ENCODE measurements at regions not wholly inside any gene's neighbourhood (a gene's known extent, or its start where the extent isn't known, plus 50 kb on each side); places are given as distances from the start of the nearest gene placed in this dataset.

- no peak for ATAC-seq (ENCODE audit: low read depth)
- TF ChIP-seq CTCF (IDR thresholded peaks at IDR 0.05; ENCODE audit: poor library complexity, severe bottlenecking): no peak
- no peaks in the 10 kb centered on the region for H3K36me3 ChIP-seq (ENCODE audit: low read depth)
- no peak overlapping the region for H3K27ac ChIP-seq (ENCODE audit: poor library complexity, severe bottlenecking)
- H3K9me3 ChIP-seq (ENCODE audit: severe bottlenecking): no peaks in the 10 kb centered on the region
- peaks cover 3% of the 10 kb centered on the region for H3K4me1 ChIP-seq (ENCODE audit: insufficient read depth, poor library complexity, severe bottlenecking)
- no peak overlapping the region for H3K4me3 ChIP-seq (ENCODE audit: severe bottlenecking)
- no peaks in the 10 kb centered on the region for H3K27me3 ChIP-seq (ENCODE audit: insufficient read depth, poor library complexity, severe bottlenecking)
- no peak for DNase-seq (ENCODE audit: low spot score)
Observed at GRCh38 chr10:33485276-33485675, 150.8 kb upstream of the NRP1 start.

DNA sequence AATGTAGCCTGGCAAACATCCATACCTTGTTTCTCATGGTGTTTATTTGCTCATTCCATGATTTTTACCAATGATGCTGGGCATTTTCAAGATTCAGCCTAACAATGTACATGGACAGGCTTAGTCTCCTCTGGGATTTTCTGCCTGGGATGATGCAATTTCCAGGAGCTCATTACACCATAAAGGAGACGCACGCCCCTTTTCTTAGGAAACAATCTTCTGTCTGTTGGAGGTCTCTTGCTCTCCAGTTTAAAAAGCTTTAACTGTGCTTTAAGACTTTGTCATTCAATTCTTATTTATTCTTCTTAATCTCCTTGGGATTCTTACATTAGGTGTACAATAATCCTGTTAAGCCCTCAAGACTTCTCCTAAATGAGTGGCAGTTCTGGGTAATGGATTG, 150.3 kb upstream of the NRP1 start:
- TF ChIP-seq CTCF (IDR thresholded peaks at IDR 0.05; ENCODE audit: poor library complexity, severe bottlenecking): no peak
- Histone ChIP-seq H3K27me3 (ENCODE audit: insufficient read depth, poor library complexity, severe bottlenecking) (no peaks in the 10 kb centered on the region), H3K36me3 (ENCODE audit: low read depth) (no peaks in the 10 kb centered on the region), H3K4me1 (ENCODE audit: insufficient read depth, poor library complexity, severe bottlenecking) (peaks cover 3% of the 10 kb centered on the region), H3K4me3 (ENCODE audit: severe bottlenecking) (no peak overlapping the region), H3K9me3 (ENCODE audit: severe bottlenecking) (no peaks in the 10 kb centered on the region), H3K27ac (ENCODE audit: poor library complexity, severe bottlenecking) (no peak overlapping the region)
- ATAC-seq (ENCODE audit: low read depth): no peak
- DNase-seq (ENCODE audit: low spot score): no peak

DNA sequence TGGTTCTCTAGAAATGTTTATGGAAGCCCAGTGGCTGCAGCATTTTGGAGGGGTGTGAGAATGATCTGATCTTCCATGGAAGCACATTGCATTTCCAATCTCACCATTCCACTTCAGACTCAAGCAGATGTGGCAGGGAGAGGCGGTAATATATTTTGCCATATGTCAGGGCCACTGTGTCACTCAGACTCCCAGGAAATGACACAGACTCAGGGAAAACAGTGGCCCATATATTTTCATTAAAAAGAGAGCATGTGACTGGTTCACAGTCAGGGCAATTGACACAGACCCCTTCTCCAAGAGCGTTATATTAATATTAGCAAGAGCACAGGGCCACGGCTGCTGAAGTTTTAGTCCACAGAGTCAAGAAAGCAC, 149.3 kb upstream of the NRP1 start:
- TF ChIP-seq CTCF (IDR thresholded peaks at IDR 0.05; ENCODE audit: poor library complexity, severe bottlenecking): no peak

GRCh38 chr10:33483124-33483815, 148.8 kb upstream of the NRP1 start:
- H3K27me3 ChIP-seq (ENCODE audit: insufficient read depth, poor library complexity, severe bottlenecking): no peaks in the 10 kb centered on the region
- no peak overlapping the region for H3K27ac ChIP-seq (ENCODE audit: poor library complexity, severe bottlenecking)
- H3K4me1 ChIP-seq (ENCODE audit: insufficient read depth, poor library complexity, severe bottlenecking): peaks cover 3% of the 10 kb centered on the region
- DNase-seq (ENCODE audit: low spot score): no peak
- no peaks in the 10 kb centered on the region for H3K36me3 ChIP-seq (ENCODE audit: low read depth)
- no peak overlapping the region for H3K4me3 ChIP-seq (ENCODE audit: severe bottlenecking)
- no peak for TF ChIP-seq CTCF (IDR thresholded peaks at IDR 0.05; ENCODE audit: poor library complexity, severe bottlenecking)
- ATAC-seq (ENCODE audit: low read depth): no peak
- H3K9me3 ChIP-seq (ENCODE audit: severe bottlenecking): no peaks in the 10 kb centered on the region

More for the DNA sequence above, 149.3 kb upstream of the NRP1 start:
- no peak overlapping the region for H3K27ac ChIP-seq (ENCODE audit: poor library complexity, severe bottlenecking)
- DNase-seq (ENCODE audit: low spot score) (no peak), ATAC-seq (ENCODE audit: low read depth) (no peak)
- peaks cover 3% of the 10 kb centered on the region for H3K4me1 ChIP-seq (ENCODE audit: insufficient read depth, poor library complexity, severe bottlenecking)
- H3K36me3 ChIP-seq (ENCODE audit: low read depth): no peaks in the 10 kb centered on the region
- no peaks in the 10 kb centered on the region for H3K27me3 ChIP-seq (ENCODE audit: insufficient read depth, poor library complexity, severe bottlenecking)
- no peak overlapping the region for H3K4me3 ChIP-seq (ENCODE audit: severe bottlenecking)
- H3K9me3 ChIP-seq (ENCODE audit: severe bottlenecking): no peaks in the 10 kb centered on the region

DNA sequence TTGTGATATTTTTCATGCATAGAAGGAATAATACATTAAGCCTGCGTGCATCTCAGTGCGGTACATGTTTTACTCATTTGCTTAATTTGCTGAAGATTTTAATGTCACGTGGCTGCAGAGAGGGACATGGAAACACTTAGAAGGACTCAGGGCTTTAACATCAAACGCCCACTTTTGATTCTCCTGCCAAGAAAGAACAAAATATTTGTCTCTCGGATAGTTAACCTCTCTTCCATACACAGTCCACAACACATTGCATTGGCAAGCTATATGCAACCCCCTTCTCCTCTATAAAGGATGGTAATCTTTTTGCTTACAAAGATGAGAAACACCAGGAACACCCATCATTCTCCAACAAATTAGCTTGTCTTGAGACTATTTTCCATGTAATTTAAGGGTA, 148.0 kb upstream of the NRP1 start:
- no peaks in the 10 kb centered on the region for H3K9me3 ChIP-seq (ENCODE audit: severe bottlenecking)
- no peaks in the 10 kb centered on the region for H3K27me3 ChIP-seq (ENCODE audit: insufficient read depth, poor library complexity, severe bottlenecking)
- no peaks in the 10 kb centered on the region for H3K36me3 ChIP-seq (ENCODE audit: low read depth)
- peaks cover 3% of the 10 kb centered on the region for H3K4me1 ChIP-seq (ENCODE audit: insufficient read depth, poor library complexity, severe bottlenecking)
- no peak overlapping the region for H3K27ac ChIP-seq (ENCODE audit: poor library complexity, severe bottlenecking)
- DNase-seq (ENCODE audit: low spot score) (no peak), ATAC-seq (ENCODE audit: low read depth) (no peak)
- TF ChIP-seq CTCF (IDR thresholded peaks at IDR 0.05; ENCODE audit: poor library complexity, severe bottlenecking): no peak
- no peak overlapping the region for H3K4me3 ChIP-seq (ENCODE audit: severe bottlenecking)
